Prostate gland (tissue), 2 donors: ENCODE measurements at regions not wholly inside any gene's neighbourhood (a gene's known extent, or its start where the extent isn't known, plus 50 kb on each side); places are given as distances from the start of the nearest gene placed in this dataset.
"Not testable (repeated sequence)": the region's sequence is repeated elsewhere in the genome, so short reads cannot be mapped to it uniquely, and the experiment has no call there.

ENCODE experiments used
- DNase-seq: peaks from one replicate; pipeline ENCODE4 v3.0.0-alpha.2; 2019; ENCODE audit warnings: low spot score
- H3K27ac ChIP-seq, 2 donors: fragments of 200-600 bp; sonication (generic); 2 replicates each; pipeline ENCODE4 v1.5.1; 2017 to 2019
- H3K27me3 ChIP-seq: fragments of 200-600 bp; sonication (generic); replicated peaks from 2 replicates; pipeline ENCODE4 v1.5.1; 2019; ENCODE audit not compliant: insufficient read depth
- H3K36me3 ChIP-seq, 2 donors: fragments of 200-600 bp; sonication (generic); 1 replicate in 1 of 2; 2 replicates in 1 of 2; pipeline versions ENCODE4 v1.5.1 to v1.8.1; 2017 to 2019
- H3K4me1 ChIP-seq: fragments of 200-600 bp; sonication (generic); replicated peaks from 2 replicates; pipeline ENCODE4 v1.5.1; 2019
- H3K4me3 ChIP-seq, 2 donors: fragments of 200-600 bp; sonication (generic); 2 replicates each; pipeline ENCODE4 v1.5.1; 2017 to 2019
- H3K9me3 ChIP-seq: fragments of 200-600 bp; sonication (generic); 2 replicates; pipeline ENCODE4 v1.5.1; 2017
- CTCF ChIP-seq, 4 experiments: fragments of 200-600 bp in 2 of 4; fragments of 450-650 bp in 2 of 4; sonication (generic) in 2 of 4; IDR thresholded peaks; 1 replicate in 3 of 4; 2 replicates in 1 of 4; pipeline ENCODE4 v1.5.1; 2016 to 2019; ENCODE audit warnings: antibody characterized with exemption in 4 of 4, mild to moderate bottlenecking in 2 of 4, moderate library complexity in 2 of 4
- POLR2A ChIP-seq: fragments of 450-650 bp; IDR thresholded peaks from one replicate; pipeline ENCODE4 v1.6.1; 2016; ENCODE audit warnings: antibody characterized with exemption, mild to moderate bottlenecking
- POLR2AphosphoS5 ChIP-seq: sonication (generic); formaldehyde crosslinking; IDR thresholded peaks from one replicate; pipeline ENCODE4 v1.6.1; 2017; ENCODE audit warnings: antibody characterized with exemption
- WGBS: methylation state at CpG from one replicate; pipeline ENCODE4 v1.1.5; 2018; 5-methylcytosine and 5-hydroxymethylcytosine counted together
- intact Hi-C: fragments of 100-400 bp; cut with DNase I; formaldehyde crosslinking; loops from one replicate; pipeline ENCODE4 v1.14.2; 2022

GRCh38 chr3:35262406-35262805 lies 376.9 kb upstream of the ARPP21 start:
- no peak overlapping the region for H3K27ac ChIP-seq
- H3K4me1 ChIP-seq = no peaks in the 10 kb centered on the region
- TF ChIP-seq CTCF (IDR thresholded peaks at IDR 0.05) (no peak), POLR2A (no peak), POLR2AphosphoS5 (no peak)
- intact Hi-C loops = no loop called here
- no peaks in the 10 kb centered on the region for H3K27me3 ChIP-seq
- no peaks in the 10 kb centered on the region for H3K36me3 ChIP-seq
- no peak overlapping the region for H3K4me3 ChIP-seq
- no peak for DNase-seq
- H3K9me3 ChIP-seq = no peaks in the 10 kb centered on the region

GRCh38 chr3:35263477-35263876 lies 375.8 kb upstream of the ARPP21 start:
- no peaks in the 10 kb centered on the region for H3K27me3 ChIP-seq
- no peak overlapping the region for H3K4me3 ChIP-seq
- no peaks in the 10 kb centered on the region for H3K4me1 ChIP-seq
- intact Hi-C loops = no loop called here
- H3K36me3 ChIP-seq = no peaks in the 10 kb centered on the region
- H3K27ac ChIP-seq = no peak overlapping the region
- 78% methylated on average over 1 of the region's 1 CpG for WGBS
- no peaks in the 10 kb centered on the region for H3K9me3 ChIP-seq
- DNase-seq = no peak
- TF ChIP-seq POLR2A (no peak), POLR2AphosphoS5 (no peak), CTCF (IDR thresholded peaks at IDR 0.05) (no peak)

- DNase-seq, H3K9me3 ChIP-seq, H3K4me3 ChIP-seq, H3K27ac ChIP-seq, H3K4me1 ChIP-seq, H3K36me3 ChIP-seq, intact Hi-C loops, H3K27me3 ChIP-seq: not testable (repeated sequence)
- WGBS = 97% methylated on average over 12 of the region's 12 CpGs
Measured at GRCh38 chr3:35266065-35266464, 373.3 kb upstream of the ARPP21 start.

GRCh38 chr3:35275768-35276167 lies 363.6 kb upstream of the ARPP21 start:
- intact Hi-C loops = no loop called here
- WGBS = 53% methylated on average over 2 of the region's 2 CpGs
- H3K27me3 ChIP-seq = no peaks in the 10 kb centered on the region
- H3K4me3 ChIP-seq = no peak overlapping the region
- TF ChIP-seq POLR2AphosphoS5 (no peak), POLR2A (no peak), CTCF (IDR thresholded peaks at IDR 0.05) (no peak)
- H3K36me3 ChIP-seq = no peaks in the 10 kb centered on the region
- H3K27ac ChIP-seq = no peak overlapping the region
- no peaks in the 10 kb centered on the region for H3K4me1 ChIP-seq
- no peak for DNase-seq
- no peaks in the 10 kb centered on the region for H3K9me3 ChIP-seq

GRCh38 chr3:35276568-35276967 lies 362.8 kb upstream of the ARPP21 start:
- Histone ChIP-seq H3K27ac (no peak overlapping the region), H3K9me3 (no peaks in the 10 kb centered on the region), H3K36me3 (no peaks in the 10 kb centered on the region), H3K4me1 (no peaks in the 10 kb centered on the region), H3K27me3 (no peaks in the 10 kb centered on the region), H3K4me3 (no peak overlapping the region)
- 78% methylated on average over 1 of the region's 1 CpG for WGBS
- no peak for DNase-seq
- no peak for TF ChIP-seq CTCF (IDR thresholded peaks at IDR 0.05)
- TF ChIP-seq POLR2A = no peak
- no peak for TF ChIP-seq POLR2AphosphoS5
- intact Hi-C loops = no loop called here
